ENCODE measurements at regions not wholly inside any gene's neighbourhood (a gene's known extent, or its start where the extent isn't known, plus 50 kb on each side); places are given as distances from the start of the nearest gene placed in this dataset.

GRCh38 chr6:25194172-25194678 lies 84.9 kb upstream of the CARMIL1 start:
- no peak for TF ChIP-seq REST (IDR thresholded peaks at IDR 0.05; ENCODE audit: insufficient read depth in 1 of 2, low read depth in 2 of 2, low read length in 2 of 2)
- TF ChIP-seq POLR2AphosphoS5 (IDR thresholded peaks at IDR 0.05; ENCODE audit: low read depth, low read length): no peak
- TF ChIP-seq TAF1 (IDR thresholded peaks at IDR 0.05; ENCODE audit: borderline replicate concordance, insufficient read depth, low read length): no peak
- no peak for TF ChIP-seq SIN3A (IDR thresholded peaks at IDR 0.05; ENCODE audit: borderline replicate concordance, insufficient read depth, low read length)
- TF ChIP-seq FOXP2 (optimal IDR thresholded peaks at IDR 0.05; ENCODE audit: borderline replicate concordance, extremely low read depth, extremely low read length, insufficient read depth): no peak
